Prostate gland (tissue), 2 donors: ENCODE measurements at regions not wholly inside any gene's neighbourhood (a gene's known extent, or its start where the extent isn't known, plus 50 kb on each side); places are given as distances from the start of the nearest gene placed in this dataset.

Experiments used
- DNase-seq: peaks from one replicate; pipeline ENCODE4 v3.0.0-alpha.2; 2019; ENCODE audit warnings: low spot score
- H3K27ac ChIP-seq, 2 donors: fragments of 200-600 bp; sonication (generic); 2 replicates each; pipeline ENCODE4 v1.5.1; 2017 to 2019
- H3K27me3 ChIP-seq: fragments of 200-600 bp; sonication (generic); replicated peaks from 2 replicates; pipeline ENCODE4 v1.5.1; 2019; ENCODE audit not compliant: insufficient read depth
- H3K36me3 ChIP-seq, 2 donors: fragments of 200-600 bp; sonication (generic); 1 replicate in 1 of 2; 2 replicates in 1 of 2; pipeline versions ENCODE4 v1.5.1 to v1.8.1; 2017 to 2019
- H3K4me1 ChIP-seq: fragments of 200-600 bp; sonication (generic); replicated peaks from 2 replicates; pipeline ENCODE4 v1.5.1; 2019
- H3K4me3 ChIP-seq, 2 donors: fragments of 200-600 bp; sonication (generic); 2 replicates each; pipeline ENCODE4 v1.5.1; 2017 to 2019
- H3K9me3 ChIP-seq: fragments of 200-600 bp; sonication (generic); 2 replicates; pipeline ENCODE4 v1.5.1; 2017
- CTCF ChIP-seq, 4 experiments: fragments of 200-600 bp in 2 of 4; fragments of 450-650 bp in 2 of 4; sonication (generic) in 2 of 4; IDR thresholded peaks; 1 replicate in 3 of 4; 2 replicates in 1 of 4; pipeline ENCODE4 v1.5.1; 2016 to 2019; ENCODE audit warnings: antibody characterized with exemption in 4 of 4, mild to moderate bottlenecking in 2 of 4, moderate library complexity in 2 of 4
- POLR2A ChIP-seq: fragments of 450-650 bp; IDR thresholded peaks from one replicate; pipeline ENCODE4 v1.6.1; 2016; ENCODE audit warnings: antibody characterized with exemption, mild to moderate bottlenecking
- POLR2AphosphoS5 ChIP-seq: sonication (generic); formaldehyde crosslinking; IDR thresholded peaks from one replicate; pipeline ENCODE4 v1.6.1; 2017; ENCODE audit warnings: antibody characterized with exemption
- WGBS: methylation state at CpG from one replicate; pipeline ENCODE4 v1.1.5; 2018; 5-methylcytosine and 5-hydroxymethylcytosine counted together
- intact Hi-C: fragments of 100-400 bp; cut with DNase I; formaldehyde crosslinking; loops from one replicate; pipeline ENCODE4 v1.14.2; 2022

GRCh38 chr14:34205799-34206198 is 254.9 kb upstream of the EGLN3 start:
- intact Hi-C loops, result no loop called here
- 96% methylated on average over 1 of the region's 1 CpG for WGBS
- no peak overlapping the region for H3K27ac ChIP-seq
- H3K4me3 ChIP-seq, result no peak overlapping the region
- TF ChIP-seq POLR2A (no peak), POLR2AphosphoS5 (no peak), CTCF (IDR thresholded peaks at IDR 0.05) (no peak)
- no peak for DNase-seq
- no peaks in the 10 kb centered on the region for H3K4me1 ChIP-seq
- no peaks in the 10 kb centered on the region for H3K9me3 ChIP-seq
- H3K27me3 ChIP-seq, result no peaks in the 10 kb centered on the region
- no peaks in the 10 kb centered on the region for H3K36me3 ChIP-seq

DNA sequence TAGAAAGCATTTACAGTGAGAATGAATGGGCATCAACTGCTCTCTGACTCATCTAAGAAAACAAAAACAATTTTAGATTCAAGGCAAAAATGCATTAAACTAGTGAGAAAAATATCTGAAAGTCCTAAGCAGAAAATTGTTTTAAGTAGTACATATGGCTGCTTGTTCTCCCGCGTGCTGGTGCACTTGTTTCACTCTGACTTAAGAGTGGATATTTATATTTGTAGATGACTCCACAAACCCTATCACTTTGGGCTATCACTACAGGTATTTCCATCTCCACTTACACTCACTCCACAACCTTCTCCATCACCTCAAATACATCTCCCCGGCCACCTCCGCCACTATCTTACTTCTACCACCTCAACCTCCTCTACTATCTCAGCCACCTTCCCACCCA is 253.9 kb upstream of the EGLN3 start:
- TF ChIP-seq CTCF (IDR thresholded peaks at IDR 0.05), result no peak
- TF ChIP-seq POLR2AphosphoS5, result no peak
- no peak for TF ChIP-seq POLR2A
- Histone ChIP-seq H3K27me3 (no peaks in the 10 kb centered on the region), H3K4me1 (no peaks in the 10 kb centered on the region), H3K27ac (no peak overlapping the region), H3K4me3 (no peak overlapping the region), H3K9me3 (no peaks in the 10 kb centered on the region), H3K36me3 (no peaks in the 10 kb centered on the region)
- intact Hi-C loops, result no loop called here
- DNase-seq, result no peak
- 97% methylated on average over 4 of the region's 4 CpGs for WGBS

DNA sequence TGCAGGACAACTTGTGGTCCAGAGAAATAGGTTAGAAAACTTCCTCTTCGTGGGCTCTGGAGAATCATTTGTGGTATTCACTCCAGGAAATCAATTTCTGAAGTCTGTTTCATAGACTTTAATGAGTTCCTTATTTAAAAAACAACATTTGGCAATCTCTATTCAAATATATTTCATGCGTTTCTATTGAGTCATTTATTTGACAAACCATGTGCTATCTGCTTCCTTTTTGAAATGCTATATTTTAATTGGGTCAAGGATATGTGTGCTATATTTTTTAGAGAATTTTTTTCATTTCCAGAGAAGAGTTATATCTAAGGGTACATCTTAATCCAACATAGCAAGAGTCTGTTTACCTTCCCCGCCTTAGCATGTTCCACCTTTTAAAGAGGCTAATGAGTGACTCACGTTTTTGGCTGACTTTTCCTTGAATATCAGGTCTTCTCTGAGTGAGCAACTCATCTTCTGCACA is 252.4 kb upstream of the EGLN3 start:
- intact Hi-C loops, result no loop called here

DNA sequence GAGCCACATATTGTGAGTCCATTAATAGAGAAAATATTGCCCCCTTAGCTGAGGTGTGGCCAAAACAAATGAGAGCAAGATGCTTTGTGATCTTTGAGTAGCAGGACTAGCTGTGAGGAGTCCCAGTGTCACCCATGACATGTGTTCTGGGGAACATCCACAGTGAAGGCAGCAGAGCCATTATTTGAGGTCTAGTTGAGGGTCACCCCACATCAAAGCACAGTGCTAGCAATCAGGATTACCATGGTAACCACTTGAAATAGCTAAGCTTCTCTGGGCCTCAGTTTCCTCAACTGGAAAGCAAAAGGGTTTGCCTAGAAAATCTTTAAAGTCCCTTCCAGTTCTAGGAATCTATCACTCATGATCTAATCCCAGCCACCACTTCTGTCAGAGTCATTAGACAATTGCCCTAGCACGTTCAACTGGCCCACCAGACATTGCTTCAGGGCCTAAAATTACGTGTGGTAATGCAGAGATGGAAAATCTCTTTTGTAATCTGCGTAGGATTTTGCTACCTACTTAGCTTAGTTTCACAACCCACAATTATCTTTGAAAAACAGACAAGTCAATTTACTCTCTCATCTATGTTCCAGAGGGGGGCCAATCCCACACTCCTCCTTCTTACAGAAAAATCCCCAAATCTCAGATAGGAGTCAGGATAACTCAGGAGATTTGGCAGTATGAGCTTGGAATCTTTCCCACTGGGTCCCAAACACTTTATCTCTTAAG is 251.2 kb upstream of the EGLN3 start:
- Histone ChIP-seq H3K27me3 (no peaks in the 10 kb centered on the region), H3K36me3 (no peaks in the 10 kb centered on the region), H3K9me3 (no peaks in the 10 kb centered on the region), H3K27ac (no peak overlapping the region), H3K4me1 (no peaks in the 10 kb centered on the region), H3K4me3 (no peak overlapping the region)
- no peak for TF ChIP-seq POLR2AphosphoS5
- TF ChIP-seq POLR2A, result no peak
- no peak for TF ChIP-seq CTCF (IDR thresholded peaks at IDR 0.05)
- 79% methylated on average over 3 of the region's 3 CpGs for WGBS
- no peak for DNase-seq
- intact Hi-C loops, result no loop called here

More for the DNA sequence above, 252.4 kb upstream of the EGLN3 start:
- Histone ChIP-seq H3K4me1 (no peaks in the 10 kb centered on the region), H3K9me3 (no peaks in the 10 kb centered on the region), H3K27me3 (no peaks in the 10 kb centered on the region), H3K4me3 (no peak overlapping the region), H3K36me3 (no peaks in the 10 kb centered on the region), H3K27ac (no peak overlapping the region)
- DNase-seq, result peak; percentile 67
- TF ChIP-seq POLR2AphosphoS5 (peak; percentile 85), CTCF (IDR thresholded peaks at IDR 0.05) (no peak), POLR2A (no peak)
- 12% methylated on average over 4 of the region's 4 CpGs for WGBS

GRCh38 chr14:34199585-34199984 is 248.7 kb upstream of the EGLN3 start:
- intact Hi-C loops, result no loop called here
- TF ChIP-seq POLR2A (no peak), POLR2AphosphoS5 (no peak), CTCF (IDR thresholded peaks at IDR 0.05) (no peak)
- whole genome bisulfite sequencing, result 59% methylated on average over 4 of the region's 4 CpGs
- no peaks in the 10 kb centered on the region for H3K9me3 ChIP-seq
- H3K27me3 ChIP-seq, result no peaks in the 10 kb centered on the region
- no peak for DNase-seq
- H3K36me3 ChIP-seq, result no peaks in the 10 kb centered on the region
- H3K27ac ChIP-seq, result no peak overlapping the region
- H3K4me1 ChIP-seq, result no peaks in the 10 kb centered on the region
- no peak overlapping the region for H3K4me3 ChIP-seq
